Keratinocyte (primary cell): ENCODE measurements at regions not wholly inside any gene's neighbourhood (a gene's known extent, or its start where the extent isn't known, plus 50 kb on each side); places are given as distances from the start of the nearest gene placed in this dataset.

Experiments used
- DNase-seq: peaks from one replicate; pipeline ENCODE4 v3.0.0-alpha.2; 2011; ENCODE audit warnings: low read depth, missing footprints, low spot score
- FAIRE-seq: peaks from 2 replicates; lab custom pipeline; 2011; peaks lifted over from hg19 to GRCh38; lab: Jason Lieb, UNC
- H2AFZ ChIP-seq: 2 replicates; pipeline ENCODE4 v1.6.0; 2012; ENCODE audit warnings: low read length, control low read depth, inconsistent platforms; ENCODE audit not compliant: control insufficient read depth
- H3K27ac ChIP-seq: 2 replicates; pipeline ENCODE4 v1.5.1; 2011; ENCODE audit warnings: low read length; ENCODE audit not compliant: control insufficient read depth, insufficient read depth
- H3K27me3 ChIP-seq: 3 replicates; pipeline ENCODE4 v1.6.0; 2011; ENCODE audit warnings: low read length; ENCODE audit not compliant: control insufficient read depth, insufficient read depth; ENCODE audit errors: extremely low read depth
- H3K36me3 ChIP-seq, 2 experiments: 2 replicates in 1 of 2; 3 replicates in 1 of 2; pipeline ENCODE4 v1.5.1; 2011; ENCODE audit warnings: low read length in 2 of 2, mild to moderate bottlenecking in 1 of 2; ENCODE audit not compliant: control insufficient read depth in 2 of 2, insufficient read depth in 2 of 2; ENCODE audit errors: extremely low read depth in 1 of 2
- H3K4me1 ChIP-seq: 3 replicates; pipeline ENCODE4 v1.5.1; 2011; ENCODE audit warnings: low read length; ENCODE audit not compliant: control insufficient read depth, insufficient read depth; ENCODE audit errors: extremely low read depth
- H3K4me2 ChIP-seq: 3 replicates; pipeline ENCODE4 v1.6.0; 2011; ENCODE audit warnings: low read depth, low read length; ENCODE audit not compliant: control insufficient read depth, insufficient read depth; ENCODE audit errors: extremely low read depth
- H3K4me3 ChIP-seq, 3 experiments: fragments of 200-600 bp in 1 of 3; sonication (generic) in 1 of 3; 2 replicates in 2 of 3; 3 replicates in 1 of 3; pipeline ENCODE4 v1.5.1; 2011 to 2016; ENCODE audit warnings: low read length in 3 of 3, mild to moderate bottlenecking in 3 of 3, control low read depth in 2 of 3, inconsistent platforms in 1 of 3, low read depth in 1 of 3, mixed read lengths in 1 of 3, mixed run types in 1 of 3, moderate library complexity in 1 of 3; ENCODE audit not compliant: control insufficient read depth in 2 of 3, insufficient read depth in 2 of 3; ENCODE audit errors: extremely low read depth in 1 of 3
- H3K79me2 ChIP-seq: 2 replicates; pipeline ENCODE4 v1.6.0; 2012; ENCODE audit warnings: low read length; ENCODE audit not compliant: control insufficient read depth, insufficient read depth
- H3K9ac ChIP-seq: 3 replicates; pipeline ENCODE4 v1.6.0; 2011; ENCODE audit warnings: low read length; ENCODE audit not compliant: control insufficient read depth, insufficient read depth; ENCODE audit errors: extremely low read depth
- H3K9me1 ChIP-seq: 3 replicates; pipeline ENCODE4 v1.6.0; 2011; ENCODE audit warnings: low read length; ENCODE audit not compliant: control insufficient read depth, insufficient read depth; ENCODE audit errors: extremely low read depth
- H3K9me3 ChIP-seq: 2 replicates; pipeline ENCODE4 v1.5.1; 2012; ENCODE audit warnings: low read depth, low read length; ENCODE audit not compliant: control insufficient read depth
- H4K20me1 ChIP-seq: 3 replicates; pipeline ENCODE4 v1.6.0; 2011; ENCODE audit warnings: low read length; ENCODE audit not compliant: control insufficient read depth, insufficient read depth; ENCODE audit errors: extremely low read depth
- EZH2 ChIP-seq: IDR thresholded peaks from one replicate; pipeline ENCODE4 v1.6.1; 2012; ENCODE audit warnings: inconsistent platforms, mild to moderate bottlenecking, low read length, moderate library complexity
- dilution Hi-C: fragments of 300-500 bp; cut with MboI; formaldehyde crosslinking; loops from one replicate; pipeline ENCODE4 v1.7.0; 2020; ENCODE audit warnings: low sequenced_read_pairs; ENCODE audit not compliant: extremely low pct_ligation_motif_present
- TF ChIP-seq, protein P1 (sequence below), 3 experiments: IDR thresholded peaks in 1 of 3; conservative IDR thresholded peaks in 1 of 3; optimal IDR thresholded peaks in 1 of 3; 2 replicates in 2 of 3; 3 replicates in 1 of 3; pipeline versions ENCODE3 to v1.5.1; 2011; ENCODE audit warnings: low read length in 3 of 3, mild to moderate bottlenecking in 3 of 3, moderate library complexity in 2 of 3, control low read depth in 1 of 3, inconsistent platforms in 1 of 3; ENCODE audit not compliant: insufficient read depth in 2 of 3; ENCODE audit errors: extremely low read depth in 1 of 3

DNA sequence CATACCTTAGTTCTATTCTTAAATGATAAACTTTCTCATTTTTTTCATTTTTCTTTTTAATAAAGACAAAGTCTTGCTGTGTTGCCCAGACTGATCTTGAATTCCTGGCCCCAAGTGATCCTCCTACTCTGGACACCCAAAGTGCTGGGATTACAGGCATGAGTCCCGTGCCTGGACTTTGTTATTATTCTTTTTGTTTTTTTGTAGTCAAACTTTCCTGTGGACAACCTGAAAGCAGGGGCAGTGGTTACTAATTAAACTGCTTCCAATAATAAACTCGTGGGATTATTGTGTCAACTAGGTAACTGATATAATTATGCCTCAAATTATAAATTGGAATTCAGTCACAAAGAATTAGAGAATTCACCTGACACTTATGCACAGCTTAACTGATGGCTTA is 107.8 kb upstream of the RAPGEF2 start:
- Histone ChIP-seq H3K4me2 (no peak overlapping the region), H3K9ac (no peak overlapping the region), H3K9me1 (no peaks in the 10 kb centered on the region), H3K9me3 (no peaks in the 10 kb centered on the region), H4K20me1 (no peaks in the 10 kb centered on the region), H3K4me3 (no peak overlapping the region), H2AFZ (no peak overlapping the region), H3K79me2 (no peaks in the 10 kb centered on the region), H3K36me3 (no peaks in the 10 kb centered on the region), H3K4me1 (peaks cover 15% of the 10 kb centered on the region), H3K27ac (no peak overlapping the region), H3K27me3 (no peaks in the 10 kb centered on the region)
- no peak for TF ChIP-seq EZH2
- TF ChIP-seq, protein P1, sequence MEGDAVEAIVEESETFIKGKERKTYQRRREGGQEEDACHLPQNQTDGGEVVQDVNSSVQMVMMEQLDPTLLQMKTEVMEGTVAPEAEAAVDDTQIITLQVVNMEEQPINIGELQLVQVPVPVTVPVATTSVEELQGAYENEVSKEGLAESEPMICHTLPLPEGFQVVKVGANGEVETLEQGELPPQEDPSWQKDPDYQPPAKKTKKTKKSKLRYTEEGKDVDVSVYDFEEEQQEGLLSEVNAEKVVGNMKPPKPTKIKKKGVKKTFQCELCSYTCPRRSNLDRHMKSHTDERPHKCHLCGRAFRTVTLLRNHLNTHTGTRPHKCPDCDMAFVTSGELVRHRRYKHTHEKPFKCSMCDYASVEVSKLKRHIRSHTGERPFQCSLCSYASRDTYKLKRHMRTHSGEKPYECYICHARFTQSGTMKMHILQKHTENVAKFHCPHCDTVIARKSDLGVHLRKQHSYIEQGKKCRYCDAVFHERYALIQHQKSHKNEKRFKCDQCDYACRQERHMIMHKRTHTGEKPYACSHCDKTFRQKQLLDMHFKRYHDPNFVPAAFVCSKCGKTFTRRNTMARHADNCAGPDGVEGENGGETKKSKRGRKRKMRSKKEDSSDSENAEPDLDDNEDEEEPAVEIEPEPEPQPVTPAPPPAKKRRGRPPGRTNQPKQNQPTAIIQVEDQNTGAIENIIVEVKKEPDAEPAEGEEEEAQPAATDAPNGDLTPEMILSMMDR (optimal IDR thresholded peaks at IDR 0.05 in 1 of 3, IDR thresholded peaks at IDR 0.05 in 1 of 3, conservative IDR thresholded peaks at IDR 0.05 in 1 of 3; ENCODE audit: extremely low read depth in 1 of 3, insufficient read depth in 2 of 3, low read length in 3 of 3), result no peak
- dilution Hi-C loops, result no loop called here
- DNase-seq (no peak), FAIRE-seq (no peak)

DNA sequence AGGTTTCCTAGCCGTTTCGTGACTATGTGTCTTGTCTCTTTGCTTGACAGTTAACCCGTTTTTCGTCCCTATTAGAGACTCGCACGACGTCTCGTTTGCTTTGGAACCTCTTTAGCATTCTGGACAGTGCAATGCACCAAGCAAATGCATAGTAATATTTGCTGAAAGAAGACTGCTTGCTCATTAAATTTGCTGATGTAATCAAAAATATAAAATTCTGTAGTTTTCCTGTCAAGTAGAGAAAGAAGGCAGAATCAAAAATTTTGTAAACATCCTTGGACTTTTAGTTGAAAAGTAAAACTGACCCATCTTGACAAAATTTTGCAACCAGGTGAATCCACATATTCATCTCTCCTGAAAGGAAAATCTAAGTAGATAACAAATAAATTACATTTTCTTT is 106.9 kb upstream of the RAPGEF2 start:
- no peak for FAIRE-seq
- Histone ChIP-seq H3K27ac (no peak overlapping the region), H3K4me2 (no peak overlapping the region), H2AFZ (no peak overlapping the region), H3K9me3 (no peaks in the 10 kb centered on the region), H3K36me3 (no peaks in the 10 kb centered on the region), H3K79me2 (no peaks in the 10 kb centered on the region), H3K4me1 (peaks cover 15% of the 10 kb centered on the region), H3K9ac (no peak overlapping the region), H3K27me3 (no peaks in the 10 kb centered on the region), H3K4me3 (no peak overlapping the region), H3K9me1 (no peaks in the 10 kb centered on the region), H4K20me1 (no peaks in the 10 kb centered on the region)
- dilution Hi-C loops, result no loop called here
- TF ChIP-seq, protein P1 (optimal IDR thresholded peaks at IDR 0.05 in 1 of 3, IDR thresholded peaks at IDR 0.05 in 1 of 3, conservative IDR thresholded peaks at IDR 0.05 in 1 of 3; ENCODE audit: extremely low read depth in 1 of 3, insufficient read depth in 2 of 3, low read length in 3 of 3), result no peak
- no peak for TF ChIP-seq EZH2
- DNase-seq, result no peak
